Endothelial cell of umbilical vein (primary cell): ENCODE measurements at regions not wholly inside any gene's neighbourhood (a gene's known extent, or its start where the extent isn't known, plus 50 kb on each side); places are given as distances from the start of the nearest gene placed in this dataset.

Experiments used
- BruUV-seq: library from RNA; stranded (reverse); fragments of 400-500 nt; replicated peaks from 2 replicates; lab custom pipeline; 2021; lab: Mats Ljungman, UMichigan
- CTCF ChIA-PET: fragments of 300-600, 350-600 bp; sonication (Branson Sonifier 250); formaldehyde crosslinking; loops from one replicate; lab custom pipeline; 2021; ENCODE audit warnings: antibody characterized with exemption, inconsistent platforms; lab: Charles Lee
- POLR2A ChIA-PET: fragments of 300-600, 350-600 bp; sonication (Branson Sonifier 250); formaldehyde crosslinking; loops from one replicate; lab custom pipeline; 2021; ENCODE audit warnings: antibody characterized with exemption, inconsistent platforms; lab: Charles Lee
- DNase-seq: peaks from one replicate; pipeline ENCODE4 v3.0.0-alpha.2; 2011; ENCODE audit warnings: low read depth, low spot score
- FAIRE-seq: peaks from 2 replicates; lab custom pipeline; 2011; peaks lifted over from hg19 to GRCh38; lab: Jason Lieb, UNC
- H2AFZ ChIP-seq: 2 replicates; pipeline ENCODE4 v1.6.0; 2012; ENCODE audit warnings: low read depth, low read length, control low read depth, inconsistent platforms
- H3K27ac ChIP-seq: 2 replicates; pipeline ENCODE4 v1.5.1; 2011; ENCODE audit warnings: low read depth, mild to moderate bottlenecking, control low read depth, low read length, moderate library complexity; ENCODE audit not compliant: insufficient read depth
- H3K27me3 ChIP-seq, 2 experiments: 2 replicates each; pipeline versions ENCODE4 v1.6.0 to v1.6.1; 2011; ENCODE audit warnings: low read length in 2 of 2, mixed read lengths in 1 of 2; ENCODE audit not compliant: control insufficient read depth in 2 of 2, insufficient read depth in 2 of 2
- H3K36me3 ChIP-seq, 2 experiments: 2 replicates in 1 of 2; 3 replicates in 1 of 2; pipeline ENCODE4 v1.5.1; 2011; ENCODE audit warnings: low read length in 2 of 2, mild to moderate bottlenecking in 1 of 2, moderate library complexity in 1 of 2; ENCODE audit not compliant: control insufficient read depth in 2 of 2, insufficient read depth in 2 of 2; ENCODE audit errors: extremely low read depth in 1 of 2
- H3K4me1 ChIP-seq: 3 replicates; pipeline ENCODE4 v1.5.1; 2011; ENCODE audit warnings: mild to moderate bottlenecking, low read length; ENCODE audit not compliant: control insufficient read depth, insufficient read depth; ENCODE audit errors: extremely low read depth
- H3K4me2 ChIP-seq: 2 replicates; pipeline ENCODE4 v1.6.1; 2011; ENCODE audit warnings: low read length, control low read depth, mixed read lengths; ENCODE audit not compliant: insufficient read depth
- H3K4me3 ChIP-seq, 3 experiments: fragments of 200-600 bp in 1 of 3; sonication (generic), shearing (Covaris generic) in 1 of 3; replicated peaks in 1 of 3; 2 replicates each; pipeline ENCODE4 v1.5.1; 2011 to 2016; ENCODE audit warnings: control low read depth in 3 of 3, low read length in 3 of 3, mild to moderate bottlenecking in 2 of 3, inconsistent platforms in 1 of 3, low read depth in 1 of 3, moderate library complexity in 1 of 3; ENCODE audit not compliant: insufficient read depth in 1 of 3
- H3K79me2 ChIP-seq: 2 replicates; pipeline ENCODE4 v1.6.0; 2012; ENCODE audit warnings: low read length, inconsistent platforms; ENCODE audit not compliant: control insufficient read depth, insufficient read depth
- H3K9ac ChIP-seq: replicated peaks from 2 replicates; pipeline ENCODE3; 2011; ENCODE audit warnings: low read length, control low read depth; ENCODE audit not compliant: insufficient read depth; ENCODE audit errors: extremely low read depth
- H3K9me1 ChIP-seq: replicated peaks from 3 replicates; pipeline ENCODE4 v1.6.0; 2011; ENCODE audit warnings: mild to moderate bottlenecking, low read length; ENCODE audit not compliant: control insufficient read depth, insufficient read depth; ENCODE audit errors: extremely low read depth
- H3K9me3 ChIP-seq: replicated peaks from 2 replicates; pipeline ENCODE4 v1.5.1; 2012; ENCODE audit warnings: low read length, inconsistent platforms; ENCODE audit not compliant: control insufficient read depth, insufficient read depth
- H4K20me1 ChIP-seq: replicated peaks from 2 replicates; pipeline ENCODE3; 2011; ENCODE audit warnings: mild to moderate bottlenecking, low read length; ENCODE audit not compliant: control insufficient read depth, insufficient read depth; ENCODE audit errors: extremely low read depth
- EZH2 ChIP-seq: IDR thresholded peaks from 2 replicates; pipeline ENCODE4 v1.6.1; 2012; ENCODE audit warnings: borderline replicate concordance, low read depth, mild to moderate bottlenecking, moderate library complexity, low read length, inconsistent platforms; ENCODE audit not compliant: severe bottlenecking
- FOS ChIP-seq: IDR thresholded peaks from 2 replicates; pipeline ENCODE4 v1.6.1; 2011; ENCODE audit warnings: mild to moderate bottlenecking, low read length, moderate library complexity, borderline replicate concordance; ENCODE audit not compliant: insufficient read depth
- GATA2 ChIP-seq: IDR thresholded peaks from 2 replicates; pipeline ENCODE4 v1.7.0; 2011; ENCODE audit warnings: low read depth, mild to moderate bottlenecking, moderate library complexity, mixed read lengths, low read length; ENCODE audit not compliant: insufficient read length, insufficient read depth
- JUN ChIP-seq: IDR thresholded peaks from 2 replicates; pipeline ENCODE4 v1.6.1; 2011; ENCODE audit warnings: borderline replicate concordance, low read depth; ENCODE audit not compliant: insufficient read length, insufficient read depth
- MAX ChIP-seq: IDR thresholded peaks from 2 replicates; pipeline ENCODE4 v1.6.1; 2011; ENCODE audit not compliant: insufficient read depth, insufficient read length
- MYC ChIP-seq: IDR thresholded peaks from one replicate; pipeline ENCODE4 v1.6.1; 2011; ENCODE audit warnings: mild to moderate bottlenecking, low read depth, low read length
- POLR2A ChIP-seq: IDR thresholded peaks from 2 replicates; pipeline ENCODE4 v1.6.1; 2012; ENCODE audit warnings: low read depth, mild to moderate bottlenecking, control low read depth, low read length
- POLR2AphosphoS5 ChIP-seq: IDR thresholded peaks from 2 replicates; pipeline ENCODE4 v1.6.1; 2012; ENCODE audit warnings: low read depth, mild to moderate bottlenecking, control low read depth, low read length, moderate library complexity; ENCODE audit not compliant: insufficient read depth
- dilution Hi-C: fragments of 300-500 bp; cut with MboI; formaldehyde crosslinking; loops from one replicate; pipeline ENCODE4 v1.15.0; 2019; ENCODE audit warnings: low sequenced_read_pairs; ENCODE audit not compliant: extremely low pct_ligation_motif_present
- intact Hi-C: fragments of 100-400 bp; cut with micrococcal nuclease; formaldehyde crosslinking; loops from one replicate; pipeline ENCODE4 v1.10.0; 2022
- TF ChIP-seq, protein P1 (sequence below), 2 donors: IDR thresholded peaks; 1 replicate in 1 of 2; 2 replicates in 1 of 2; pipeline ENCODE4 v1.5.1; 2011; ENCODE audit warnings: low read length in 2 of 2, mild to moderate bottlenecking in 2 of 2, moderate library complexity in 2 of 2, control low read depth in 1 of 2, inconsistent platforms in 1 of 2, low read depth in 1 of 2; ENCODE audit not compliant: insufficient read depth in 1 of 2; ENCODE audit errors: extremely low read depth in 1 of 2

GRCh38 chr13:73473016-73473415 is 414.2 kb downstream of the KLF5 start:
- no peak overlapping the region for H3K9ac ChIP-seq
- intact Hi-C loops = no loop called here
- H3K4me1 ChIP-seq = no peaks in the 10 kb centered on the region
- H3K27ac ChIP-seq = no peak overlapping the region
- ChIA-PET POLR2A (no interaction called here), CTCF (no interaction called here)
- H3K4me3 ChIP-seq = no peak overlapping the region
- no peak overlapping the region for H3K4me2 ChIP-seq
- BruUV-seq = no TSS peak
- H3K9me1 ChIP-seq = peaks cover 3% of the 10 kb centered on the region
- FAIRE-seq = no peak
- H3K9me3 ChIP-seq = no peaks in the 10 kb centered on the region
- H4K20me1 ChIP-seq = no peaks in the 10 kb centered on the region
- no peaks in the 10 kb centered on the region for H3K79me2 ChIP-seq
- TF ChIP-seq EZH2 (no peak), FOS (no peak), POLR2A (no peak), POLR2AphosphoS5 (no peak)
- TF ChIP-seq, protein P1, sequence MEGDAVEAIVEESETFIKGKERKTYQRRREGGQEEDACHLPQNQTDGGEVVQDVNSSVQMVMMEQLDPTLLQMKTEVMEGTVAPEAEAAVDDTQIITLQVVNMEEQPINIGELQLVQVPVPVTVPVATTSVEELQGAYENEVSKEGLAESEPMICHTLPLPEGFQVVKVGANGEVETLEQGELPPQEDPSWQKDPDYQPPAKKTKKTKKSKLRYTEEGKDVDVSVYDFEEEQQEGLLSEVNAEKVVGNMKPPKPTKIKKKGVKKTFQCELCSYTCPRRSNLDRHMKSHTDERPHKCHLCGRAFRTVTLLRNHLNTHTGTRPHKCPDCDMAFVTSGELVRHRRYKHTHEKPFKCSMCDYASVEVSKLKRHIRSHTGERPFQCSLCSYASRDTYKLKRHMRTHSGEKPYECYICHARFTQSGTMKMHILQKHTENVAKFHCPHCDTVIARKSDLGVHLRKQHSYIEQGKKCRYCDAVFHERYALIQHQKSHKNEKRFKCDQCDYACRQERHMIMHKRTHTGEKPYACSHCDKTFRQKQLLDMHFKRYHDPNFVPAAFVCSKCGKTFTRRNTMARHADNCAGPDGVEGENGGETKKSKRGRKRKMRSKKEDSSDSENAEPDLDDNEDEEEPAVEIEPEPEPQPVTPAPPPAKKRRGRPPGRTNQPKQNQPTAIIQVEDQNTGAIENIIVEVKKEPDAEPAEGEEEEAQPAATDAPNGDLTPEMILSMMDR (IDR thresholded peaks at IDR 0.05; ENCODE audit: extremely low read depth in 1 of 2, insufficient read depth in 1 of 2, low read depth in 1 of 2, low read length in 2 of 2) = no peak
- no peaks in the 10 kb centered on the region for H3K36me3 ChIP-seq
- no peaks in the 10 kb centered on the region for H3K27me3 ChIP-seq
- H2AFZ ChIP-seq = no peak overlapping the region
- dilution Hi-C loops = no loop called here
- DNase-seq = no peak

GRCh38 chr13:73467125-73467524 is 408.3 kb downstream of the KLF5 start:
- intact Hi-C loops = no loop called here
- BruUV-seq = no TSS peak
- Histone ChIP-seq H3K36me3 (no peaks in the 10 kb centered on the region), H3K4me1 (no peaks in the 10 kb centered on the region), H4K20me1 (no peaks in the 10 kb centered on the region), H3K27ac (no peak overlapping the region), H3K9ac (no peak overlapping the region), H3K9me3 (no peaks in the 10 kb centered on the region), H3K9me1 (no peaks in the 10 kb centered on the region), H3K27me3 (no peaks in the 10 kb centered on the region), H3K4me2 (no peak overlapping the region), H2AFZ (no peak overlapping the region), H3K79me2 (no peaks in the 10 kb centered on the region), H3K4me3 (no peak overlapping the region)
- DNase-seq (no peak), FAIRE-seq (no peak)
- dilution Hi-C loops = no loop called here
- ChIA-PET POLR2A (no interaction called here), CTCF (no interaction called here)
- no peak for TF ChIP-seq POLR2A
- no peak for TF ChIP-seq GATA2
- no peak for TF ChIP-seq MAX
- TF ChIP-seq EZH2 = no peak
- TF ChIP-seq POLR2AphosphoS5 = no peak
- TF ChIP-seq JUN = no peak
- TF ChIP-seq MYC = no peak
- TF ChIP-seq, protein P1 (IDR thresholded peaks at IDR 0.05; ENCODE audit: extremely low read depth in 1 of 2, insufficient read depth in 1 of 2, low read depth in 1 of 2, low read length in 2 of 2) = no peak
- no peak for TF ChIP-seq FOS
